GM13976 (cell line): ENCODE measurements at regions not wholly inside any gene's neighbourhood (a gene's known extent, or its start where the extent isn't known, plus 50 kb on each side); places are given as distances from the start of the nearest gene placed in this dataset.

Experiments used
- DNase-seq: peaks from one replicate; pipeline ENCODE4 v3.0.0; 2012; ENCODE audit warnings: low spot score
- CTCF ChIP-seq: IDR thresholded peaks from 2 replicates; pipeline ENCODE4 v1.5.1; 2012; ENCODE audit warnings: borderline replicate concordance, mild to moderate bottlenecking; ENCODE audit not compliant: insufficient read depth; ENCODE audit errors: extremely low read depth, missing control alignments, control extremely low read depth
- in situ Hi-C: fragments of 300-500 bp; cut with MboI; formaldehyde crosslinking; loops from one replicate; pipeline ENCODE4 v1.12.0; 2022; ENCODE audit warnings: low sequenced_read_pairs, mixed read lengths, inconsistent platforms; ENCODE audit not compliant: unreplicated experiment

- in situ Hi-C loops, result no loop called here
- TF ChIP-seq CTCF, result no peak
- no peak for DNase-seq
Measured at GRCh38 chr13:83498481-83499190, 383.6 kb downstream of the SLITRK1 start.

- TF ChIP-seq CTCF, result no peak
- in situ Hi-C loops, result no loop called here
- DNase-seq, result no peak
Measured at GRCh38 chr13:83498045-83498444, 384.2 kb downstream of the SLITRK1 start.

- no peak for TF ChIP-seq CTCF
Measured at GRCh38 chr13:83496501-83496900, 385.8 kb downstream of the SLITRK1 start.

GRCh38 chr13:83485101-83485500 lies 397.2 kb downstream of the SLITRK1 start:
- TF ChIP-seq CTCF, result no peak
- in situ Hi-C loops, result no loop called here
- DNase-seq, result no peak

More at GRCh38 chr13:83496501-83496900, 385.8 kb downstream of the SLITRK1 start:
- in situ Hi-C loops, result no loop called here
- no peak for DNase-seq

GRCh38 chr13:83471011-83471410 lies 411.3 kb downstream of the SLITRK1 start:
- DNase-seq, result no peak
- TF ChIP-seq CTCF, result no peak
- in situ Hi-C loops, result no loop called here

- in situ Hi-C loops, result no loop called here
- no peak for DNase-seq
- TF ChIP-seq CTCF, result no peak
Measured at GRCh38 chr13:83470133-83470797, 412.0 kb downstream of the SLITRK1 start.
